Esophagus squamous epithelium (tissue), 4 donors: ENCODE measurements at regions not wholly inside any gene's neighbourhood (a gene's known extent, or its start where the extent isn't known, plus 50 kb on each side); places are given as distances from the start of the nearest gene placed in this dataset.

Experiments used
- POLR2A ChIP-seq, 4 donors: fragments of 450-650 bp; IDR thresholded peaks; one replicate each; pipeline ENCODE4 v1.6.1; 2017; ENCODE audit warnings: antibody characterized with exemption in 4 of 4, mild to moderate bottlenecking in 4 of 4, moderate library complexity in 3 of 4
- TF ChIP-seq, protein P1 (sequence below), 6 experiments: fragments of 450-650 bp in 4 of 6; fragments of 200-600 bp in 2 of 6; sonication (generic) in 2 of 6; IDR thresholded peaks; one replicate each; pipeline ENCODE4 v1.5.1; 2016 to 2019; ENCODE audit warnings: antibody characterized with exemption in 6 of 6, mild to moderate bottlenecking in 4 of 6, moderate library complexity in 4 of 6

DNA sequence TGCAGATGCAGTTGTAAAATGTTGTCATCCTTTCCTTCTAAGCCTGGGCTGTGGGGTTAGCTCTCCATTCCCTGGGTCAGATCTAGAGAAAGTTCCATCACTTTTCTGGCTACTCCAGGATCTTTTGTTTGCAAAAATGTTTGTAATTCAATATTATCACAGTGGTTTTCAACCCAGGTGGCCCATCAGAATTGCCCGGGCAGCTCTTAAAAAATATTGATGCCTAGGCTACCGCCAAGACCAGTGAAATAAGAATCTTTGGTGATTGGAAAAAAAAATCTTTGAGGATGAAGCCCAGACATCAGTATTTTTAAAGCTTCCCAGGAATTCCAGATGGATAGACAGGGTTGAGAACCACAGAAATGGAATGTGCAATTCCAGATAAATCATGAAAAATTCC, 232.5 kb upstream of the SPRED2 start:
- TF ChIP-seq, protein P1, sequence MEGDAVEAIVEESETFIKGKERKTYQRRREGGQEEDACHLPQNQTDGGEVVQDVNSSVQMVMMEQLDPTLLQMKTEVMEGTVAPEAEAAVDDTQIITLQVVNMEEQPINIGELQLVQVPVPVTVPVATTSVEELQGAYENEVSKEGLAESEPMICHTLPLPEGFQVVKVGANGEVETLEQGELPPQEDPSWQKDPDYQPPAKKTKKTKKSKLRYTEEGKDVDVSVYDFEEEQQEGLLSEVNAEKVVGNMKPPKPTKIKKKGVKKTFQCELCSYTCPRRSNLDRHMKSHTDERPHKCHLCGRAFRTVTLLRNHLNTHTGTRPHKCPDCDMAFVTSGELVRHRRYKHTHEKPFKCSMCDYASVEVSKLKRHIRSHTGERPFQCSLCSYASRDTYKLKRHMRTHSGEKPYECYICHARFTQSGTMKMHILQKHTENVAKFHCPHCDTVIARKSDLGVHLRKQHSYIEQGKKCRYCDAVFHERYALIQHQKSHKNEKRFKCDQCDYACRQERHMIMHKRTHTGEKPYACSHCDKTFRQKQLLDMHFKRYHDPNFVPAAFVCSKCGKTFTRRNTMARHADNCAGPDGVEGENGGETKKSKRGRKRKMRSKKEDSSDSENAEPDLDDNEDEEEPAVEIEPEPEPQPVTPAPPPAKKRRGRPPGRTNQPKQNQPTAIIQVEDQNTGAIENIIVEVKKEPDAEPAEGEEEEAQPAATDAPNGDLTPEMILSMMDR (IDR thresholded peaks at IDR 0.05), result no peak
- TF ChIP-seq POLR2A (IDR thresholded peaks at IDR 0.05), result no peak
